Pancreas (tissue), 10 donors: ENCODE measurements at regions not wholly inside any gene's neighbourhood (a gene's known extent, or its start where the extent isn't known, plus 50 kb on each side); places are given as distances from the start of the nearest gene placed in this dataset.

Experiments used
- ATAC-seq, 4 donors: fragments of 200-7000 bp; cut with Tn5 transposase; one replicate each; pipeline versions ENCODE4 v1.8.0 to v1.9.1; 2020; ENCODE audit warnings: mild to moderate bottlenecking in 4 of 4, moderate library complexity in 4 of 4
- DNase-seq, 6 donors: peaks; one replicate each; pipeline ENCODE4 v3.0.0-alpha.2; 2020
- FAIRE-seq: peaks from 2 replicates; lab custom pipeline; 2012; peaks lifted over from hg19 to GRCh38; lab: Jason Lieb, UNC
- H3K27ac ChIP-seq, 4 donors: fragments of 200-600 bp; sonication (generic); 1 replicate in 3 of 4; 2 replicates in 1 of 4; pipeline versions ENCODE4 v1.5.0 to v1.8.0; 2020
- H3K27me3 ChIP-seq, 4 donors: fragments of 200-600 bp; one replicate each; pipeline ENCODE4 v1.8.0; 2021
- H3K36me3 ChIP-seq, 3 donors: fragments of 200-600 bp; sonication (generic) in 1 of 3; one replicate each; pipeline versions ENCODE4 v1.5.0 to v1.8.0; 2020 to 2021
- H3K4me1 ChIP-seq, 3 donors: fragments of 200-600 bp; one replicate each; pipeline ENCODE4 v1.8.0; 2021
- H3K4me3 ChIP-seq, 4 donors: fragments of 200-600 bp; sonication (generic) in 2 of 4; one replicate each; pipeline versions ENCODE4 v1.5.0 to v1.8.0; 2020 to 2021
- H3K9me3 ChIP-seq, 4 donors: fragments of 200-600 bp; one replicate each; pipeline ENCODE4 v1.8.0; 2021
- CTCF ChIP-seq, 4 donors: fragments of 200-600 bp; sonication (generic) in 3 of 4; IDR thresholded peaks; one replicate each; pipeline versions ENCODE4 v1.5.0 to v1.8.0; 2021; ENCODE audit warnings: antibody characterized with exemption in 4 of 4
- WGBS, 2 donors: extraction: QIAGEN DNeasy Blood & Tissue Kit; methylation state at CpG; one replicate each; pipeline ENCODE4 v1.1.7; 2013; 5-methylcytosine and 5-hydroxymethylcytosine counted together
- intact Hi-C, 3 donors: fragments of 100-400 bp; cut with DNase I; formaldehyde crosslinking; loops; one replicate each; pipeline versions ENCODE4 v1.11.1 to v1.14.2; 2022
- donor health status: healthy with polysubstance abuse.
- donor health status: DM: no; HTN: no; CAD: no; lungs with moderate emphysema.
- donor health status: DM: no; HTN: no; CAD: no.
- donor health status: control.
- donor health status: control.
- donor health status: Bipolar disorder and iron deficiency.
- donor health status: DM: yes; HTN: yes; CAD: no.
- donor health status: DM: no; HTN: no; CAD: no.
- donor health status: DM: no; HTN: no; CAD: no.
- donor health status: DM: yes; HTN: yes; CAD: no.

DNA sequence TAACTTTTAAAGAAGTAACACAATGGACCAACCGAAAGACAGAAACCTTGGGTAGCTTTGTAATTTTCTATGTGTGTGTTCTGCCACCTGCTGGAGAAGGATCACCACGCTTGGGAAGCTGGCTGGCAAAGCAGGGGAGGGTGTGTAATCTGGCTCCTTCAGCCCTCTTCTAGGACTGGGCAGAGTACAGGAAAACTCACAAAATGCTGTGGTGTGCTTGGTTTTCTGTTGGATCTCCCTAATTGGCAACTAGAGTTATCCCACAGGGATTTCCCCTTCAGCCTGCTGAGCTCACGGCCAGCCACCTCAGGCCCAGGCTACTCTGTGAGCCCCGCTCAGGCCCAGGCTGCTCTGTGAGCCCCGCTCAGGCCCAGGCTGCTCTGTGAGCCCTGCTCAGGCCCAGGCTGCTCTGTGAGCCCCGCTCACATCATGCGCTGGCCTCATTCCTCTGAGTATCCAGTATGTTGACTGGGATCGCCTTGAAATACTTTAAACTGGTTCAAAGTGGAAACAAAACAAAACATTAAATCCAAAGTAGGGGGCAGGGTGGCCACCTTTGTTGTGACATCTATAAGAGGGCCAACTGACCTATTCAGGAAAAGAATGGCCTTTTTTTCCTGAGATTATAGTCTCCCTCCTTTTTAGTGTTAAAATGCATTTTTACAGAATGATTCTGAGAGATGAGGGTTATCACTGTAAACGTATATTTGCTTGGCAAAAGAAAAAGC lies 52.0 kb upstream of the RNU6-8 start:
- TF ChIP-seq CTCF (IDR thresholded peaks at IDR 0.05): peak; percentile 42 to 70 (median 59)
- 60 to 61% methylated on average over 9 of the region's 9 CpGs for WGBS, 2 donors
- H3K4me1 ChIP-seq: no peaks in the 10 kb centered on the region
- intact Hi-C loops: loop anchor here in 1 of 3 donors (5.0 kb wide), 1 partner anchor 743 kb away; no protein-coding TSS in a partner anchor
- H3K27ac ChIP-seq: no peak overlapping the region
- no peaks in the 10 kb centered on the region for H3K9me3 ChIP-seq
- FAIRE-seq: no peak
- DNase-seq: peak; percentile 33 to 72 (median 50)
- H3K36me3 ChIP-seq: no peaks in the 10 kb centered on the region
- ATAC-seq: peak; percentile 80 to 91 (median 89)
- no peaks in the 10 kb centered on the region for H3K27me3 ChIP-seq
- no peak overlapping the region for H3K4me3 ChIP-seq

- ATAC-seq: no peak
- FAIRE-seq: no peak
Measured at GRCh38 chr14:32255789-32256188, 52.7 kb upstream of the RNU6-8 start.

DNA sequence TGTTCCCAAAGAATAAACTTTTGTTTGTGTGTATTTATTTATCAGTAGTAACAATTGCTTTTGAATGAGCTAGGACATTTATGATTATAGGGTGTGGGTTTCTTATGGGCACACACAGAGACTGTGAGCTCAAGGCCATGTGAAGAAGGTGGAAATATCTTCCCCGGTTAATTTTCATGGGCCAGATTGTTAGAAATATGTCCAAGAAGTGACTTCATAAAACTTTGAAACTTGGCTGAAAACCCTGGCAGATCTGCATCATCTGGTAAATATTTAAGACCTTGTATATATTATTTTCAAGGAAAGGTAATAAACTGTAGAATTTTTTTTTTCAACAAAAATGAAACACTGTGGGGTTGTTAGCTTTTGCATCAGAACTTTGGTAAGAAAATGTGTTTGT lies 53.5 kb upstream of the RNU6-8 start:
- FAIRE-seq: no peak
- Histone ChIP-seq H3K27me3 (no peaks in the 10 kb centered on the region), H3K4me3 (no peak overlapping the region), H3K27ac (no peak overlapping the region), H3K9me3 (no peaks in the 10 kb centered on the region), H3K4me1 (no peaks in the 10 kb centered on the region), H3K36me3 (no peaks in the 10 kb centered on the region)
- intact Hi-C loops: loop anchor here in 1 of 3 donors (5.0 kb wide), 1 partner anchor 744 kb away; no protein-coding TSS in a partner anchor
- 52 to 61% methylated on average over 1 of the region's 1 CpG for WGBS, 2 donors
- no peak for ATAC-seq
- DNase-seq: no peak
- TF ChIP-seq CTCF (IDR thresholded peaks at IDR 0.05): no peak

More at GRCh38 chr14:32255789-32256188, 52.7 kb upstream of the RNU6-8 start:
- Histone ChIP-seq H3K36me3 (no peaks in the 10 kb centered on the region), H3K27ac (no peak overlapping the region), H3K27me3 (no peaks in the 10 kb centered on the region), H3K4me1 (no peaks in the 10 kb centered on the region), H3K9me3 (no peaks in the 10 kb centered on the region), H3K4me3 (no peak overlapping the region)
- no peak for TF ChIP-seq CTCF (IDR thresholded peaks at IDR 0.05)
- intact Hi-C loops: loop anchor here in 1 of 3 donors (5.0 kb wide), 1 partner anchor 743 kb away; no protein-coding TSS in a partner anchor
- DNase-seq: no peak

- no peak for ATAC-seq
- WGBS, 2 donors: 77 to 80% methylated on average over 3 of the region's 3 CpGs
Measured at GRCh38 chr14:32258336-32258993, 55.4 kb upstream of the RNU6-8 start.

More at GRCh38 chr14:32258336-32258993, 55.4 kb upstream of the RNU6-8 start:
- no peak overlapping the region for H3K4me3 ChIP-seq
- no peak for FAIRE-seq
- intact Hi-C loops: loop anchor here in 1 of 3 donors (5.0 kb wide), 1 partner anchor 746 kb away; no protein-coding TSS in a partner anchor
- no peak for DNase-seq
- no peaks in the 10 kb centered on the region for H3K9me3 ChIP-seq
- H3K4me1 ChIP-seq: no peaks in the 10 kb centered on the region
- H3K27ac ChIP-seq: no peak overlapping the region
- no peaks in the 10 kb centered on the region for H3K27me3 ChIP-seq
- no peaks in the 10 kb centered on the region for H3K36me3 ChIP-seq
- no peak for TF ChIP-seq CTCF (IDR thresholded peaks at IDR 0.05)
